Adrenal gland (tissue), 5 donors: ENCODE measurements at regions not wholly inside any gene's neighbourhood (a gene's known extent, or its start where the extent isn't known, plus 50 kb on each side); places are given as distances from the start of the nearest gene placed in this dataset.

Experiments
- CTCF ChIP-seq, 6 experiments: fragments of 450-650 bp in 4 of 6; fragments of 200-600 bp in 2 of 6; sonication (generic) in 1 of 6; IDR thresholded peaks; 1 replicate in 5 of 6; 2 replicates in 1 of 6; pipeline versions ENCODE4 v1.5.1 to v1.8.0; 2016 to 2021; ENCODE audit warnings: antibody characterized with exemption in 6 of 6, mild to moderate bottlenecking in 2 of 6, moderate library complexity in 1 of 6
- POLR2A ChIP-seq, 2 donors: fragments of 450-650 bp; IDR thresholded peaks; one replicate each; pipeline ENCODE4 v1.6.1; 2017; ENCODE audit warnings: antibody characterized with exemption in 2 of 2, mild to moderate bottlenecking in 2 of 2, moderate library complexity in 1 of 2
- donor health status: DM: no; HTN: no; CAD: no.

GRCh38 chr2:106012591-106013347, 181.3 kb downstream of the UXS1 start:
- TF ChIP-seq CTCF (IDR thresholded peaks at IDR 0.05) (no peak), POLR2A (IDR thresholded peaks at IDR 0.05) (no peak)
